ENCODE measurements at regions not wholly inside any gene's neighbourhood (a gene's known extent, or its start where the extent isn't known, plus 50 kb on each side); places are given as distances from the start of the nearest gene placed in this dataset.

DNA sequence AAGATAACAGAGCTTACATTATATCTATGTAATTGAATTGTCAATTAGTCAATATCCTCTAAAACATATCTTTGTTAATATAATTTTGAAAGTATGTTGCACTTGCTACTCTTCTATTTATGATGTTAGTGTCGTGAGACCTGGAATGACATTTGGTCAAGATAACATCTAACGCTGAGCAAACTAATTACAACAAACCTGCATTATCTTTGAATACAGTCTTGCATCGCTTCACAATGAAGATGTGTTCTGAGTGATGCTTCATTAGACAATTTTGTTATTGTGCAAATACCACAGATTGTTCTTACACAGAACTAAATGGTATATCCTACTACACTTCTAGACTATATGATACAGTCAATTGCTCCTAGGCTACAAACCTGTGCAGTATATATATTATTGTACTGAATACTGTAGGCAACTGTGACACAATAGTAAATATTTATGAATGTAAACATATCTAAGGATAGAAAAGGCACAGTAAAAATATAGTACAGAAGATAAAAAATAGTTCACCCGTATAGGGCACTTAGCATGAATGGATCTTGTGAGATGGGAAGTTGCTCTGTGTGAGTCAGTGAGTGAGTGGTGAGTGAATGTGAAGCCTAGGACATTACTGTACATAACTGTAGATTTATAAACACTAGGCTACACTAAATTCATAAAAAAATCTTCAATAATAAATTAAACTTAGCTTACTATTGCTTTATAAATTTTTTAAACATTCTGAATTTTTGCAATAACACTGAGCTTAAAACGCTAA is 1773.8 kb downstream of the PCDH9 start:
- TF ChIP-seq, protein P1, sequence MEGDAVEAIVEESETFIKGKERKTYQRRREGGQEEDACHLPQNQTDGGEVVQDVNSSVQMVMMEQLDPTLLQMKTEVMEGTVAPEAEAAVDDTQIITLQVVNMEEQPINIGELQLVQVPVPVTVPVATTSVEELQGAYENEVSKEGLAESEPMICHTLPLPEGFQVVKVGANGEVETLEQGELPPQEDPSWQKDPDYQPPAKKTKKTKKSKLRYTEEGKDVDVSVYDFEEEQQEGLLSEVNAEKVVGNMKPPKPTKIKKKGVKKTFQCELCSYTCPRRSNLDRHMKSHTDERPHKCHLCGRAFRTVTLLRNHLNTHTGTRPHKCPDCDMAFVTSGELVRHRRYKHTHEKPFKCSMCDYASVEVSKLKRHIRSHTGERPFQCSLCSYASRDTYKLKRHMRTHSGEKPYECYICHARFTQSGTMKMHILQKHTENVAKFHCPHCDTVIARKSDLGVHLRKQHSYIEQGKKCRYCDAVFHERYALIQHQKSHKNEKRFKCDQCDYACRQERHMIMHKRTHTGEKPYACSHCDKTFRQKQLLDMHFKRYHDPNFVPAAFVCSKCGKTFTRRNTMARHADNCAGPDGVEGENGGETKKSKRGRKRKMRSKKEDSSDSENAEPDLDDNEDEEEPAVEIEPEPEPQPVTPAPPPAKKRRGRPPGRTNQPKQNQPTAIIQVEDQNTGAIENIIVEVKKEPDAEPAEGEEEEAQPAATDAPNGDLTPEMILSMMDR (IDR thresholded peaks at IDR 0.05), result no peak
- no peak for TF ChIP-seq ZFX (IDR thresholded peaks at IDR 0.05; ENCODE audit: borderline replicate concordance)

All from 22Rv1 (cell line).